SU-DHL-6 (cell line): ENCODE measurements at regions not wholly inside any gene's neighbourhood (a gene's known extent, or its start where the extent isn't known, plus 50 kb on each side); places are given as distances from the start of the nearest gene placed in this dataset.

Experiments
- CTCF ChIP-seq: fragments of 200-600 bp; sonication (generic); IDR thresholded peaks from one replicate; pipeline ENCODE4 v1.5.1; 2017; ENCODE audit warnings: antibody characterized with exemption, mild to moderate bottlenecking, low read length, moderate library complexity; ENCODE audit not compliant: insufficient read depth, poor library complexity, severe bottlenecking
- EZH2phosphoT487 ChIP-seq: fragments of 200-600 bp; sonication (generic), shearing (Covaris generic); conservative IDR thresholded peaks from 2 replicates; pipeline ENCODE4 v1.6.1; 2018; ENCODE audit warnings: mild to moderate bottlenecking, antibody characterized with exemption, low read length, moderate library complexity, mixed read lengths

- TF ChIP-seq CTCF = no peak
- no peak for TF ChIP-seq EZH2phosphoT487
Measured at GRCh38 chr20:10940941-10941340, 267.1 kb upstream of the JAG1 start.
